ENCODE measurements at regions not wholly inside any gene's neighbourhood (a gene's known extent, or its start where the extent isn't known, plus 50 kb on each side); places are given as distances from the start of the nearest gene placed in this dataset.

- no peak for TF ChIP-seq EZH2 (IDR thresholded peaks at IDR 0.05; ENCODE audit: low read length, unreplicated experiment)
- TF ChIP-seq, protein P1, sequence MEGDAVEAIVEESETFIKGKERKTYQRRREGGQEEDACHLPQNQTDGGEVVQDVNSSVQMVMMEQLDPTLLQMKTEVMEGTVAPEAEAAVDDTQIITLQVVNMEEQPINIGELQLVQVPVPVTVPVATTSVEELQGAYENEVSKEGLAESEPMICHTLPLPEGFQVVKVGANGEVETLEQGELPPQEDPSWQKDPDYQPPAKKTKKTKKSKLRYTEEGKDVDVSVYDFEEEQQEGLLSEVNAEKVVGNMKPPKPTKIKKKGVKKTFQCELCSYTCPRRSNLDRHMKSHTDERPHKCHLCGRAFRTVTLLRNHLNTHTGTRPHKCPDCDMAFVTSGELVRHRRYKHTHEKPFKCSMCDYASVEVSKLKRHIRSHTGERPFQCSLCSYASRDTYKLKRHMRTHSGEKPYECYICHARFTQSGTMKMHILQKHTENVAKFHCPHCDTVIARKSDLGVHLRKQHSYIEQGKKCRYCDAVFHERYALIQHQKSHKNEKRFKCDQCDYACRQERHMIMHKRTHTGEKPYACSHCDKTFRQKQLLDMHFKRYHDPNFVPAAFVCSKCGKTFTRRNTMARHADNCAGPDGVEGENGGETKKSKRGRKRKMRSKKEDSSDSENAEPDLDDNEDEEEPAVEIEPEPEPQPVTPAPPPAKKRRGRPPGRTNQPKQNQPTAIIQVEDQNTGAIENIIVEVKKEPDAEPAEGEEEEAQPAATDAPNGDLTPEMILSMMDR (conservative IDR thresholded peaks at IDR 0.05; ENCODE audit: low read depth, low read length): no peak
- TF ChIP-seq EZH2phosphoT487 (IDR thresholded peaks at IDR 0.05; ENCODE audit: borderline replicate concordance, low read length): no peak
Measured at GRCh38 chr4:59583845-59584568, 1616.1 kb upstream of the ADGRL3 start.

Data from PC-3 (cell line).